ENCODE measurements at regions not wholly inside any gene's neighbourhood (a gene's known extent, or its start where the extent isn't known, plus 50 kb on each side); places are given as distances from the start of the nearest gene placed in this dataset.
"Not testable (repeated sequence)": the region's sequence is repeated elsewhere in the genome, so short reads cannot be mapped to it uniquely, and the experiment has no call there.

- no peaks in the 10 kb centered on the region for H3K36me3 ChIP-seq (ENCODE audit: control insufficient read depth, insufficient read depth, low read length)
- peak; percentile 35 to 64 for DNase-seq
- no peaks in the 10 kb centered on the region for H3K9me3 ChIP-seq (ENCODE audit: control insufficient read depth, low read depth, low read length)
- H3K27me3 ChIP-seq (ENCODE audit: control insufficient read depth, insufficient read depth, low read length), result no peaks in the 10 kb centered on the region
- H3K4me1 ChIP-seq (ENCODE audit: control insufficient read depth, insufficient read depth, low read length), result peaks cover 23% of the 10 kb centered on the region
- WGBS (ENCODE audit: insufficient coverage, low lambda C conversion rate), result 37% methylated on average over 2 of the region's 5 CpGs
- H3K27ac ChIP-seq (ENCODE audit: low read length), result peak overlapping the region; percentile 31
- H3K4me3 ChIP-seq (ENCODE audit: low read length), result no peak overlapping the region
Measured at GRCh38 chr1:245062741-245063305, 92.0 kb upstream of the KIF26B start.

- H3K36me3 ChIP-seq (ENCODE audit: control insufficient read depth, insufficient read depth, low read length); H3K9me3 ChIP-seq (ENCODE audit: control insufficient read depth, low read depth, low read length); DNase-seq; H3K4me3 ChIP-seq (ENCODE audit: low read length); H3K27me3 ChIP-seq (ENCODE audit: control insufficient read depth, insufficient read depth, low read length); H3K27ac ChIP-seq (ENCODE audit: low read length): not testable (repeated sequence)
- WGBS (ENCODE audit: insufficient coverage, low lambda C conversion rate), result no CpG with 5 or more reads among the region's 4 CpGs
- peaks cover 23% of the 10 kb centered on the region for H3K4me1 ChIP-seq (ENCODE audit: control insufficient read depth, insufficient read depth, low read length)
Measured at GRCh38 chr1:245061808-245062207, 93.0 kb upstream of the KIF26B start.

- Histone ChIP-seq H3K27ac (ENCODE audit: low read length) (peak overlapping the region; percentile 64), H3K4me3 (ENCODE audit: low read length) (no peak overlapping the region), H3K27me3 (ENCODE audit: control insufficient read depth, insufficient read depth, low read length) (no peaks in the 10 kb centered on the region), H3K9me3 (ENCODE audit: control insufficient read depth, low read depth, low read length) (no peaks in the 10 kb centered on the region), H3K4me1 (ENCODE audit: control insufficient read depth, insufficient read depth, low read length) (peaks cover 23% of the 10 kb centered on the region), H3K36me3 (ENCODE audit: control insufficient read depth, insufficient read depth, low read length) (no peaks in the 10 kb centered on the region)
- WGBS (ENCODE audit: insufficient coverage, low lambda C conversion rate), result 67% methylated on average over 1 of the region's 6 CpGs
- peak; percentile 91 to 96 for DNase-seq
Measured at GRCh38 chr1:245060684-245061374, 94.0 kb upstream of the KIF26B start.

- no peak for DNase-seq
- Histone ChIP-seq H3K36me3 (ENCODE audit: control insufficient read depth, insufficient read depth, low read length) (no peaks in the 10 kb centered on the region), H3K9me3 (ENCODE audit: control insufficient read depth, low read depth, low read length) (no peaks in the 10 kb centered on the region), H3K4me3 (ENCODE audit: low read length) (no peak overlapping the region), H3K27ac (ENCODE audit: low read length) (peak overlapping the region; percentile 64), H3K27me3 (ENCODE audit: control insufficient read depth, insufficient read depth, low read length) (no peaks in the 10 kb centered on the region), H3K4me1 (ENCODE audit: control insufficient read depth, insufficient read depth, low read length) (peaks cover 23% of the 10 kb centered on the region)
- WGBS (ENCODE audit: insufficient coverage, low lambda C conversion rate), result 86% methylated on average over 1 of the region's 5 CpGs
Measured at GRCh38 chr1:245059806-245060424, 94.9 kb upstream of the KIF26B start.

GRCh38 chr1:245058882-245059281 is 95.9 kb upstream of the KIF26B start:
- 96% methylated on average over 3 of the region's 4 CpGs for WGBS (ENCODE audit: insufficient coverage, low lambda C conversion rate)
- H3K27me3 ChIP-seq (ENCODE audit: control insufficient read depth, insufficient read depth, low read length), result no peaks in the 10 kb centered on the region
- peaks cover 23% of the 10 kb centered on the region for H3K4me1 ChIP-seq (ENCODE audit: control insufficient read depth, insufficient read depth, low read length)
- no peak for DNase-seq
- H3K9me3 ChIP-seq (ENCODE audit: control insufficient read depth, low read depth, low read length), result no peaks in the 10 kb centered on the region
- H3K36me3 ChIP-seq (ENCODE audit: control insufficient read depth, insufficient read depth, low read length), result no peaks in the 10 kb centered on the region
- no peak overlapping the region for H3K4me3 ChIP-seq (ENCODE audit: low read length)
- no peak overlapping the region for H3K27ac ChIP-seq (ENCODE audit: low read length)

- Histone ChIP-seq H3K27ac (ENCODE audit: low read length) (no peak overlapping the region), H3K9me3 (ENCODE audit: control insufficient read depth, low read depth, low read length) (no peaks in the 10 kb centered on the region), H3K27me3 (ENCODE audit: control insufficient read depth, insufficient read depth, low read length) (no peaks in the 10 kb centered on the region), H3K36me3 (ENCODE audit: control insufficient read depth, insufficient read depth, low read length) (no peaks in the 10 kb centered on the region), H3K4me1 (ENCODE audit: control insufficient read depth, insufficient read depth, low read length) (peaks cover 23% of the 10 kb centered on the region), H3K4me3 (ENCODE audit: low read length) (no peak overlapping the region)
- DNase-seq, result no peak
- 93% methylated on average over 3 of the region's 5 CpGs for WGBS (ENCODE audit: insufficient coverage, low lambda C conversion rate)
Measured at GRCh38 chr1:245058436-245058835, 96.3 kb upstream of the KIF26B start.

- WGBS (ENCODE audit: insufficient coverage, low lambda C conversion rate), result 100% methylated on average over 1 of the region's 7 CpGs
- DNase-seq, result no peak
- H3K4me3 ChIP-seq (ENCODE audit: low read length), result no peak overlapping the region
- H3K9me3 ChIP-seq (ENCODE audit: control insufficient read depth, low read depth, low read length), result no peaks in the 10 kb centered on the region
- peaks cover 26% of the 10 kb centered on the region for H3K4me1 ChIP-seq (ENCODE audit: control insufficient read depth, insufficient read depth, low read length)
- no peaks in the 10 kb centered on the region for H3K36me3 ChIP-seq (ENCODE audit: control insufficient read depth, insufficient read depth, low read length)
- H3K27me3 ChIP-seq (ENCODE audit: control insufficient read depth, insufficient read depth, low read length), result no peaks in the 10 kb centered on the region
- no peak overlapping the region for H3K27ac ChIP-seq (ENCODE audit: low read length)
Measured at GRCh38 chr1:245056913-245057312, 97.9 kb upstream of the KIF26B start.

- not testable (repeated sequence) for H3K36me3 ChIP-seq (ENCODE audit: control insufficient read depth, insufficient read depth, low read length); DNase-seq; H3K4me3 ChIP-seq (ENCODE audit: low read length); H3K27me3 ChIP-seq (ENCODE audit: control insufficient read depth, insufficient read depth, low read length); H3K9me3 ChIP-seq (ENCODE audit: control insufficient read depth, low read depth, low read length); H3K27ac ChIP-seq (ENCODE audit: low read length)
- no CpG with 5 or more reads among the region's 5 CpGs for WGBS (ENCODE audit: insufficient coverage, low lambda C conversion rate)
- peaks cover 23% of the 10 kb centered on the region for H3K4me1 ChIP-seq (ENCODE audit: control insufficient read depth, insufficient read depth, low read length)
Measured at GRCh38 chr1:245056296-245056695, 98.5 kb upstream of the KIF26B start.

GRCh38 chr1:245055752-245056151 is 99.0 kb upstream of the KIF26B start:
- H3K36me3 ChIP-seq (ENCODE audit: control insufficient read depth, insufficient read depth, low read length), result no peaks in the 10 kb centered on the region
- no peak for DNase-seq
- H3K4me3 ChIP-seq (ENCODE audit: low read length), result no peak overlapping the region
- 100% methylated on average over 1 of the region's 4 CpGs for WGBS (ENCODE audit: insufficient coverage, low lambda C conversion rate)
- H3K9me3 ChIP-seq (ENCODE audit: control insufficient read depth, low read depth, low read length), result no peaks in the 10 kb centered on the region
- H3K27ac ChIP-seq (ENCODE audit: low read length), result no peak overlapping the region
- H3K27me3 ChIP-seq (ENCODE audit: control insufficient read depth, insufficient read depth, low read length), result no peaks in the 10 kb centered on the region
- H3K4me1 ChIP-seq (ENCODE audit: control insufficient read depth, insufficient read depth, low read length), result peaks cover 18% of the 10 kb centered on the region

- Histone ChIP-seq H3K9me3 (ENCODE audit: control insufficient read depth, low read depth, low read length) (no peaks in the 10 kb centered on the region), H3K4me3 (ENCODE audit: low read length) (no peak overlapping the region), H3K27me3 (ENCODE audit: control insufficient read depth, insufficient read depth, low read length) (no peaks in the 10 kb centered on the region), H3K27ac (ENCODE audit: low read length) (no peak overlapping the region), H3K36me3 (ENCODE audit: control insufficient read depth, insufficient read depth, low read length) (no peaks in the 10 kb centered on the region), H3K4me1 (ENCODE audit: control insufficient read depth, insufficient read depth, low read length) (peaks cover 11% of the 10 kb centered on the region)
- 100% methylated on average over 1 of the region's 11 CpGs for WGBS (ENCODE audit: insufficient coverage, low lambda C conversion rate)
- no peak for DNase-seq
Measured at GRCh38 chr1:245054507-245055270, 100.1 kb upstream of the KIF26B start.

Data from large intestine (tissue), 3 donors.